Heart left ventricle (tissue), 16 donors: ENCODE measurements at regions not wholly inside any gene's neighbourhood (a gene's known extent, or its start where the extent isn't known, plus 50 kb on each side); places are given as distances from the start of the nearest gene placed in this dataset.
A peak's percentile ranks its signal among the peaks of the same experiment; 100 is the strongest.

Source experiments
- ATAC-seq, 4 donors: fragments of 200-7000 bp; cut with Tn5 transposase; one replicate each; pipeline ENCODE4 v1.9.1; 2020 to 2022; ENCODE audit warnings: moderate library complexity in 4 of 4, mild to moderate bottlenecking in 3 of 4, moderate number of reproducible peaks in 1 of 4
- DNase-seq, 5 donors: peaks; one replicate each; pipeline ENCODE4 v3.0.0-alpha.2; 2020
- H3K27ac ChIP-seq, 12 donors: fragments of 200-600 bp; sonication (generic) in 4 of 12; one replicate each; pipeline versions ENCODE4 v1.5.0 to v1.8.0; 2016 to 2022; ENCODE audit warnings: mild to moderate bottlenecking in 2 of 12
- H3K27me3 ChIP-seq, 9 donors: fragments of 200-600 bp; sonication (generic) in 2 of 9; one replicate each; pipeline versions ENCODE4 v1.5.1 to v1.8.0; 2016 to 2022; ENCODE audit warnings: mild to moderate bottlenecking in 3 of 9
- H3K36me3 ChIP-seq, 9 donors: fragments of 200-600 bp; sonication (generic) in 2 of 9; one replicate each; pipeline versions ENCODE4 v1.5.0 to v1.8.0; 2018 to 2022; ENCODE audit warnings: mild to moderate bottlenecking in 2 of 9
- H3K4me1 ChIP-seq, 12 donors: fragments of 200-600 bp; sonication (generic) in 4 of 12; one replicate each; pipeline versions ENCODE4 v1.5.0 to v1.8.0; 2016 to 2022; ENCODE audit warnings: mild to moderate bottlenecking in 3 of 12
- H3K4me3 ChIP-seq, 12 donors: fragments of 200-600 bp; sonication (generic) in 4 of 12; one replicate each; pipeline versions ENCODE4 v1.5.0 to v1.8.0; 2017 to 2022; ENCODE audit warnings: mild to moderate bottlenecking in 9 of 12, moderate library complexity in 4 of 12
- H3K9me3 ChIP-seq, 12 donors: fragments of 200-600 bp; sonication (generic) in 4 of 12; one replicate each; pipeline versions ENCODE4 v1.5.0 to v1.8.0; 2016 to 2022; ENCODE audit warnings: mild to moderate bottlenecking in 1 of 12
- CTCF ChIP-seq, 12 donors: fragments of 200-600 bp; sonication (generic) in 4 of 12; IDR thresholded peaks; one replicate each; pipeline versions ENCODE4 v1.5.0 to v1.8.0; 2018 to 2022; ENCODE audit warnings: antibody characterized with exemption in 12 of 12, mild to moderate bottlenecking in 5 of 12
- POLR2A ChIP-seq, 2 donors: fragments of 450-650 bp; IDR thresholded peaks; one replicate each; pipeline ENCODE4 v1.6.1; 2017; ENCODE audit warnings: antibody characterized with exemption in 2 of 2, mild to moderate bottlenecking in 2 of 2, moderate library complexity in 2 of 2
- WGBS, 4 donors: extraction: QIAGEN DNeasy Blood & Tissue Kit in 2 of 4; methylation state at CpG; one replicate each; pipeline versions ENCODE4 v1.1.5 to v1.1.7; 2013 to 2018; 5-methylcytosine and 5-hydroxymethylcytosine counted together
- intact Hi-C, 10 donors: fragments of 100-400 bp; cut with DNase I; formaldehyde crosslinking; loops; one replicate each; pipeline versions ENCODE4 v1.11.1 to v1.14.2; 2022
- donor health status: ischemic (EF 13 %, LVEDD 7.1; RV severe dilation, severe dysfunction).
- donor health status: healthy with polysubstance abuse.
- donor health status: DM: no; HTN: yes; CAD: no.
- donor health status: DM: no; HTN: no; CAD: no.
- donor health status: ischemic (EF 25% LVEDD 6.9; RV normal size, moderate dysfunction).
- donor health status: ischemic (EF 25% LVEDD 5.7; RV mildly dilated, moderate dysfunction).
- donor health status: healthy.
- donor health status: DM: yes; HTN: yes; CAD: no.
- donor health status: ischemic (EF 35%, LVEDD 5.7; RV mildly dilated, moderate dysfunction).
- donor health status: nonischemic (EF 11% LVEDD 7.7; RV severe dilation, severe dysfunction).
- donor health status: DM: yes; HTN: yes; CAD: no.
- donor health status: PGD.
- donor health status: ischemic (EF 29% LVEDD 5.4; RV normal size, mild dysfunction).
- donor health status: nonischemic (EF 23%, LVEDD 6.1; RV moderate dilation, normal function).

- H3K9me3 ChIP-seq: no peaks in the 10 kb centered on the region
- no peak overlapping the region for H3K27ac ChIP-seq
- no peaks in the 10 kb centered on the region for H3K4me1 ChIP-seq
- no peak for TF ChIP-seq POLR2A (IDR thresholded peaks at IDR 0.05)
- no peak for TF ChIP-seq CTCF (IDR thresholded peaks at IDR 0.05)
- ATAC-seq (no peak), DNase-seq (no peak)
- H3K36me3 ChIP-seq: no peaks in the 10 kb centered on the region
- WGBS, 4 donors: 93 to 97% (median 96%) methylated on average over 3 of the region's 3 CpGs
- H3K27me3 ChIP-seq: no peaks in the 10 kb centered on the region
- intact Hi-C loops: no loop called here
- H3K4me3 ChIP-seq: no peak overlapping the region
These were observed 124.4 kb upstream of the P2RY1 start for GRCh38 chr3:152710549-152710948.

GRCh38 chr3:152713989-152714388 is 120.9 kb upstream of the P2RY1 start:
- Histone ChIP-seq H3K4me3 (no peak overlapping the region), H3K36me3 (no peaks in the 10 kb centered on the region), H3K9me3 (no peaks in the 10 kb centered on the region), H3K27me3 (no peaks in the 10 kb centered on the region), H3K4me1 (peaks cover 0 to 2% (median 0%) of the 10 kb centered on the region in 12 donors), H3K27ac (no peak overlapping the region)
- intact Hi-C loops: no loop called here
- DNase-seq: no peak
- no peak for ATAC-seq
- no peak for TF ChIP-seq POLR2A (IDR thresholded peaks at IDR 0.05)
- TF ChIP-seq CTCF (IDR thresholded peaks at IDR 0.05): peak in 1 of 12 donors; percentile 5

- Histone ChIP-seq H3K4me3 (no peak overlapping the region), H3K36me3 (no peaks in the 10 kb centered on the region), H3K27ac (no peak overlapping the region), H3K4me1 (peaks cover 0 to 7% (median 0%) of the 10 kb centered on the region in 12 donors), H3K27me3 (no peaks in the 10 kb centered on the region), H3K9me3 (no peaks in the 10 kb centered on the region)
- intact Hi-C loops: no loop called here
- no peak for ATAC-seq
- no peak for DNase-seq
- TF ChIP-seq CTCF (IDR thresholded peaks at IDR 0.05) (no peak), POLR2A (IDR thresholded peaks at IDR 0.05) (no peak)
These were observed 120.4 kb upstream of the P2RY1 start for GRCh38 chr3:152714507-152714906.

DNA sequence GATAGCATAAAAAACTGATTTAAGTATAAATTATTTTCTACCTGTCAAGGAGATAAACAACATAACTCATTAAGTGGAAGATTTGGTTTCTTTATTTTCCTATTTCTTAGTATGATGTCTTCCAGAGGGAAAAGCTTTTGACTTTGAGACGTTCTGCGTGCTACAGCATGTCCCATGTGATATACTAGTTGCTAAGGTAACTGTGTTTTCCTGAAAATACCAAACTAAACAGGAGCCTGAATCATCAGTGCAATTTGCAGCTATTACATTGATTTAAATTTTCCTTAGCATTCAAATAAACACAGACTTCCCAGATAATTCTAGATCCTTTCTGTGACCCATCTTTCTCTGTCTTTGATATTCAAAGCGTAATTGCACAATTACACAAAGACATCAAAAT is 117.7 kb upstream of the P2RY1 start:
- Histone ChIP-seq H3K36me3 (no peaks in the 10 kb centered on the region), H3K27ac (no peak overlapping the region), H3K4me1 (peaks cover 0 to 7% (median 0%) of the 10 kb centered on the region in 12 donors), H3K9me3 (peaks cover 0 to 7% (median 0%) of the 10 kb centered on the region in 12 donors), H3K4me3 (no peak overlapping the region), H3K27me3 (no peaks in the 10 kb centered on the region)
- ATAC-seq (no peak), DNase-seq (no peak)
- WGBS, 4 donors: 64 to 72% (median 67%) methylated on average over 3 of the region's 3 CpGs
- intact Hi-C loops: no loop called here
- TF ChIP-seq CTCF (IDR thresholded peaks at IDR 0.05): no peak
- no peak for TF ChIP-seq POLR2A (IDR thresholded peaks at IDR 0.05)
